Mesendoderm (in vitro differentiated cells): ENCODE measurements at regions not wholly inside any gene's neighbourhood (a gene's known extent, or its start where the extent isn't known, plus 50 kb on each side); places are given as distances from the start of the nearest gene placed in this dataset.
A peak's percentile ranks its signal among the peaks of the same experiment; 100 is the strongest.

Source experiments
- DNase-seq: peaks from one replicate; pipeline ENCODE4 v3.0.0; 2013
- H2AK5ac ChIP-seq: 2 replicates; pipeline ENCODE4 v1.6.1; 2013; ENCODE audit warnings: low read length, inconsistent platforms
- H2BK120ac ChIP-seq: 2 replicates; pipeline ENCODE4 v1.6.1; 2013; ENCODE audit warnings: low read depth, mild to moderate bottlenecking, low read length, moderate library complexity, mixed read lengths
- H2BK15ac ChIP-seq: replicated peaks from 2 replicates; pipeline ENCODE4 v1.6.1; 2013; ENCODE audit warnings: low read depth, mild to moderate bottlenecking, moderate library complexity
- H2BK5ac ChIP-seq: 2 replicates; pipeline ENCODE4 v1.6.1; 2013; ENCODE audit warnings: low read length, inconsistent platforms
- H3K18ac ChIP-seq: 2 replicates; pipeline ENCODE4 v1.6.1; 2013; ENCODE audit warnings: mild to moderate bottlenecking, low read length, mixed read lengths
- H3K23ac ChIP-seq: one replicate; pipeline ENCODE4 v1.6.1; 2013; ENCODE audit warnings: low read length
- H3K27ac ChIP-seq: 2 replicates; pipeline ENCODE4 v1.5.1; 2013; ENCODE audit warnings: low read depth, mild to moderate bottlenecking, inconsistent platforms, low read length, moderate library complexity
- H3K27me3 ChIP-seq: 2 replicates; pipeline ENCODE4 v1.6.1; 2013; ENCODE audit warnings: low read length, control low read depth, mild to moderate bottlenecking, inconsistent platforms; ENCODE audit not compliant: insufficient read depth, poor library complexity
- H3K36me3 ChIP-seq: 2 replicates; pipeline ENCODE4 v1.6.1; 2013; ENCODE audit warnings: low read length, inconsistent platforms; ENCODE audit not compliant: control insufficient read depth, insufficient read depth
- H3K4ac ChIP-seq: one replicate; pipeline ENCODE4 v1.6.1; 2013; ENCODE audit warnings: low read depth, mild to moderate bottlenecking, low read length, moderate library complexity
- H3K4me1 ChIP-seq: 2 replicates; pipeline ENCODE4 v1.6.1; 2013; ENCODE audit warnings: low read depth, low read length, inconsistent platforms; ENCODE audit not compliant: control insufficient read depth
- H3K4me2 ChIP-seq: 2 replicates; pipeline ENCODE4 v1.6.1; 2013; ENCODE audit warnings: low read length
- H3K4me3 ChIP-seq: 2 replicates; pipeline ENCODE4 v1.5.1; 2013; ENCODE audit warnings: mild to moderate bottlenecking, low read length
- H3K56ac ChIP-seq: one replicate; pipeline ENCODE4 v1.6.1; 2013; ENCODE audit warnings: low read length
- H3K79me1 ChIP-seq: 2 replicates; pipeline ENCODE4 v1.6.1; 2013; ENCODE audit warnings: low read length, inconsistent platforms
- H3K79me2 ChIP-seq: 2 replicates; pipeline ENCODE4 v1.6.1; 2013; ENCODE audit warnings: mild to moderate bottlenecking, low read length; ENCODE audit not compliant: control insufficient read depth, insufficient read depth
- H3K9ac ChIP-seq: 2 replicates; pipeline ENCODE4 v1.6.1; 2013; ENCODE audit warnings: low read length, inconsistent platforms
- H4K5ac ChIP-seq: one replicate; pipeline ENCODE4 v1.6.1; 2013; ENCODE audit warnings: low read length
- H4K8ac ChIP-seq: one replicate; pipeline ENCODE4 v1.6.1; 2013; ENCODE audit warnings: low read depth, mild to moderate bottlenecking, control low read depth, low read length, moderate library complexity
- WGBS: extraction: QIAGEN DNeasy Blood & Tissue Kit; methylation state at CpG from one replicate; pipeline ENCODE4 v1.1.7; 2013; ENCODE audit warnings: low lambda C conversion rate, missing lambda C conversion rate; ENCODE audit not compliant: insufficient coverage; ENCODE audit errors: extremely low coverage; 5-methylcytosine and 5-hydroxymethylcytosine counted together

DNA sequence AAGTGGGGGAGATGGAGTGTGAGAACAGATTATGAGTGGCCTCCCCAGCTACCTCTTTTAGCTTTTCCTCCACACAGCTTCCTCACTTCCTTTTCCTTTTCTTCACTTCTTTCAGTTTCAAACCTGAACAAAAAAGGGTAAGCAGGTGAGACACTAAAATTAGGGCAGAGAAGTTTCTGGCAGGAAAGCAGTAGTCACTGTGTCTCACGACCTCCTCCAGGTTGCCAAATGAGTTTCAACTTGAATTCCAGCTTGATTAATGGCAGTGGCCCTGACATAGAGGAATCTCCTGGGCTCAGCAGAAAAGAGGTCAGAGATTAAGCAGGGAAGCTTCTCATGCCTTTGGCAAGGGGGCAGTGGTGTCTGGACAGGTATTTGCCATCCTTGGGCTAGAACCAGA lies 63.7 kb upstream of the SPINK5 start:
- no peaks in the 10 kb centered on the region for H3K4me1 ChIP-seq
- H2AK5ac ChIP-seq, result no peak overlapping the region
- no peaks in the 10 kb centered on the region for H3K27me3 ChIP-seq
- no peak overlapping the region for H2BK5ac ChIP-seq
- no peak overlapping the region for H3K4me3 ChIP-seq
- no peaks in the 10 kb centered on the region for H3K36me3 ChIP-seq
- H3K79me1 ChIP-seq, result no peaks in the 10 kb centered on the region
- no peak overlapping the region for H4K8ac ChIP-seq
- no peak overlapping the region for H3K23ac ChIP-seq
- no peak overlapping the region for H2BK120ac ChIP-seq
- H3K56ac ChIP-seq, result no peak overlapping the region
- H4K5ac ChIP-seq, result no peak overlapping the region
- peak; percentile 34 for DNase-seq
- H2BK15ac ChIP-seq, result no peak overlapping the region
- no peaks in the 10 kb centered on the region for H3K79me2 ChIP-seq
- H3K4ac ChIP-seq, result no peak overlapping the region
- H3K9ac ChIP-seq, result no peak overlapping the region
- WGBS, result no CpG with 5 or more reads among the region's 1 CpG
- no peak overlapping the region for H3K27ac ChIP-seq
- no peak overlapping the region for H3K18ac ChIP-seq
- H3K4me2 ChIP-seq, result no peak overlapping the region

DNA sequence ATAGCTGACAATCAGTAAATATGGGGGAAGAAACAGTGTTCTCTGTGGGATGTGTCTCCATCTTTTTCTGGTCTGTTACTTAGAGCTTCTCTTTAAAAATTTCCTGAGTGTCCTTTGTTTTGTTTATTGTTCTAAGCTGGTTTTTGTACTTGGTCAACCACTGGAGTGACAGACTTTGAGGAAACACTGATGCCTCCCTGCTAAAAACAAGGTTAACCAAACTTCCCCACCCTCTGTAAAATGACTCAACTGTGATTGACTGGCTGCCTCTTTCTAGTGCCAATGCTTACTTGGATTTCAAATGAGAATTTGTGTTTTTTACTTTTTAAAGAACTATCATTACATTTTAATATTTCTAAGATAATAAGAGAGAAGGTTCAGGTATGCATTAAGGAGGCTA lies 65.1 kb upstream of the SPINK5 start:
- Histone ChIP-seq H3K79me1 (no peaks in the 10 kb centered on the region), H3K4me3 (no peak overlapping the region), H3K56ac (no peak overlapping the region), H3K27ac (no peak overlapping the region), H3K18ac (peak overlapping the region; percentile 51), H3K9ac (no peak overlapping the region), H3K23ac (no peak overlapping the region), H4K5ac (no peak overlapping the region), H4K8ac (no peak overlapping the region), H2BK5ac (no peak overlapping the region), H3K27me3 (no peaks in the 10 kb centered on the region), H2AK5ac (no peak overlapping the region), H3K4me1 (no peaks in the 10 kb centered on the region), H3K4ac (no peak overlapping the region), H2BK120ac (no peak overlapping the region), H3K4me2 (no peak overlapping the region), H3K79me2 (no peaks in the 10 kb centered on the region), H3K36me3 (no peaks in the 10 kb centered on the region), H2BK15ac (no peak overlapping the region)
- DNase-seq, result no peak

GRCh38 chr5:147997486-147997885 lies 66.3 kb upstream of the SPINK5 start:
- Histone ChIP-seq H2AK5ac (no peak overlapping the region), H3K4ac (no peak overlapping the region), H3K27me3 (no peaks in the 10 kb centered on the region), H3K23ac (no peak overlapping the region), H3K18ac (no peak overlapping the region), H3K9ac (no peak overlapping the region), H3K79me1 (no peaks in the 10 kb centered on the region), H3K27ac (no peak overlapping the region), H2BK5ac (no peak overlapping the region), H2BK120ac (no peak overlapping the region), H4K8ac (no peak overlapping the region), H3K56ac (no peak overlapping the region), H3K79me2 (no peaks in the 10 kb centered on the region), H4K5ac (no peak overlapping the region), H3K36me3 (no peaks in the 10 kb centered on the region), H3K4me3 (no peak overlapping the region), H3K4me1 (no peaks in the 10 kb centered on the region), H2BK15ac (no peak overlapping the region), H3K4me2 (no peak overlapping the region)
- no peak for DNase-seq
- WGBS, result no CpG with 5 or more reads among the region's 3 CpGs

GRCh38 chr5:147996379-147996778 lies 67.4 kb upstream of the SPINK5 start:
- Histone ChIP-seq H3K27ac (no peak overlapping the region), H2BK5ac (no peak overlapping the region), H3K4me3 (no peak overlapping the region), H3K56ac (no peak overlapping the region), H3K27me3 (no peaks in the 10 kb centered on the region), H3K4me2 (no peak overlapping the region), H3K23ac (no peak overlapping the region), H2BK120ac (no peak overlapping the region), H2BK15ac (no peak overlapping the region), H4K5ac (no peak overlapping the region), H3K4ac (no peak overlapping the region), H4K8ac (no peak overlapping the region), H3K18ac (no peak overlapping the region), H3K79me1 (no peaks in the 10 kb centered on the region), H3K79me2 (no peaks in the 10 kb centered on the region), H2AK5ac (no peak overlapping the region), H3K4me1 (no peaks in the 10 kb centered on the region), H3K9ac (no peak overlapping the region), H3K36me3 (no peaks in the 10 kb centered on the region)
- WGBS, result no CpG with 5 or more reads among the region's 5 CpGs
- no peak for DNase-seq

DNA sequence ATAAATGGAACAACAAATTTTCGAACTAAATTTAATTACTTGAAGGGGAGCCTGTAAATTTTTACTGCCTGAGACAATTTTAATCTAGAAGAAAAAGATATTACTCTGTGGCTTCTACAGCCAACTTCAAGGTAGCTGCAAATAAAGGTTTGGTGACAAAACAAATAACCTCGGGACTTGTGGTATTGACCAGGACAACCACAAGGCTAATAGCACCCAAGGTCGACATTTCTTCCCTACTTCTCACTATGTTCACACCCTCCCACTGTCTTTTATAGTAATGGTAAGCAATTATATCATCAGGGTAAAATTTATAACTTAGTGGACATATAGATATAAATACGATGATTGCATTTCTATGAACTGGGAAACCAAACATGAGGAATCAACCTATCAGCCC lies 67.9 kb upstream of the SPINK5 start:
- H3K18ac ChIP-seq, result no peak overlapping the region
- no peak overlapping the region for H3K23ac ChIP-seq
- no CpG with 5 or more reads among the region's 4 CpGs for WGBS

DNA sequence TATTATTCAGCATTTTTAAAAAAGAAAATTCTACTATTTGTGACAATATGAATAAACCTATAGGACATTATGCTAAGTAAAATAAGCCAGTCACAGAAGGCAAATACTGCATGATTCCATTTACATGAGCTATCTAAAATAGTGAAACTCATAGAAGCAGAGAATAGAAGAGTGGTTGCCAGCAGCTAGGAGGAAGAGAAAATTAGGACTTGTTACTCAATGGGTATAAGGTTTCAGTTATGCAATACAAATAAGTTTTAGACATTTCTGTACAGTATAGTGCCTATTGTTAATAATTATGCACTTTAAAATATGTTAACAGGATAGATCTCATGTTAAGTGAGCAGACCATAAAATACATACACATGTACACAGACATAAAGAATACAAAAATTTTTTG lies 73.8 kb upstream of the SPINK5 start:
- Histone ChIP-seq H3K9ac (no peak overlapping the region), H3K27ac (no peak overlapping the region), H3K79me2 (no peaks in the 10 kb centered on the region), H3K18ac (no peak overlapping the region), H3K36me3 (no peaks in the 10 kb centered on the region), H3K4me1 (no peaks in the 10 kb centered on the region), H2BK120ac (no peak overlapping the region), H3K4me3 (no peak overlapping the region), H2BK5ac (no peak overlapping the region), H3K23ac (no peak overlapping the region), H3K4me2 (no peak overlapping the region), H4K8ac (no peak overlapping the region), H2AK5ac (no peak overlapping the region), H3K4ac (no peak overlapping the region), H2BK15ac (no peak overlapping the region), H3K56ac (no peak overlapping the region), H3K79me1 (no peaks in the 10 kb centered on the region), H4K5ac (no peak overlapping the region), H3K27me3 (no peaks in the 10 kb centered on the region)
- DNase-seq, result no peak

More for the DNA sequence above, 67.9 kb upstream of the SPINK5 start:
- no peak overlapping the region for H3K4ac ChIP-seq
- no peak overlapping the region for H3K9ac ChIP-seq
- no peak overlapping the region for H4K8ac ChIP-seq
- no peak overlapping the region for H2BK15ac ChIP-seq
- no peak overlapping the region for H2BK5ac ChIP-seq
- H4K5ac ChIP-seq, result no peak overlapping the region
- no peaks in the 10 kb centered on the region for H3K4me1 ChIP-seq
- H3K56ac ChIP-seq, result no peak overlapping the region
- H3K27ac ChIP-seq, result no peak overlapping the region
- no peaks in the 10 kb centered on the region for H3K79me1 ChIP-seq
- no peak overlapping the region for H2BK120ac ChIP-seq
- H3K79me2 ChIP-seq, result no peaks in the 10 kb centered on the region
- no peak overlapping the region for H2AK5ac ChIP-seq
- H3K36me3 ChIP-seq, result no peaks in the 10 kb centered on the region
- no peak for DNase-seq
- H3K4me2 ChIP-seq, result no peak overlapping the region
- H3K27me3 ChIP-seq, result no peaks in the 10 kb centered on the region
- no peak overlapping the region for H3K4me3 ChIP-seq
